ENCODE measurements at regions not wholly inside any gene's neighbourhood (a gene's known extent, or its start where the extent isn't known, plus 50 kb on each side); places are given as distances from the start of the nearest gene placed in this dataset.

- TF ChIP-seq POLR2A (IDR thresholded peaks at IDR 0.05; ENCODE audit: low read length), result no peak
- no peak for TF ChIP-seq GATA1 (IDR thresholded peaks at IDR 0.05; ENCODE audit: low read depth, low read length)
Observed at GRCh38 chr4:94112644-94113043, 95.0 kb upstream of the SMARCAD1 start.
